Adrenal gland (tissue), 5 donors: ENCODE measurements at regions not wholly inside any gene's neighbourhood (a gene's known extent, or its start where the extent isn't known, plus 50 kb on each side); places are given as distances from the start of the nearest gene placed in this dataset.

ENCODE experiments used
- CTCF ChIP-seq, 6 experiments: fragments of 450-650 bp in 4 of 6; fragments of 200-600 bp in 2 of 6; sonication (generic) in 1 of 6; IDR thresholded peaks; 1 replicate in 5 of 6; 2 replicates in 1 of 6; pipeline versions ENCODE4 v1.5.1 to v1.8.0; 2016 to 2021; ENCODE audit warnings: antibody characterized with exemption in 6 of 6, mild to moderate bottlenecking in 2 of 6, moderate library complexity in 1 of 6
- POLR2A ChIP-seq, 2 donors: fragments of 450-650 bp; IDR thresholded peaks; one replicate each; pipeline ENCODE4 v1.6.1; 2017; ENCODE audit warnings: antibody characterized with exemption in 2 of 2, mild to moderate bottlenecking in 2 of 2, moderate library complexity in 1 of 2
- donor health status: DM: no; HTN: no; CAD: no.

GRCh38 chr6:16038938-16039337, 89.9 kb upstream of the MYLIP start:
- TF ChIP-seq CTCF (IDR thresholded peaks at IDR 0.05) (no peak), POLR2A (IDR thresholded peaks at IDR 0.05) (no peak)
